ENCODE measurements at regions not wholly inside any gene's neighbourhood (a gene's known extent, or its start where the extent isn't known, plus 50 kb on each side); places are given as distances from the start of the nearest gene placed in this dataset.

GRCh38 chr12:105820429-105821125, 318.2 kb downstream of the NUAK1 start:
- Histone ChIP-seq H3K79me2 (no peaks in the 10 kb centered on the region), H3K27ac (no peak overlapping the region), H3K9me3 (ENCODE audit: control insufficient read depth, low read length) (no peaks in the 10 kb centered on the region), H3K4me2 (ENCODE audit: low read length) (no peak overlapping the region), H3K9ac (no peak overlapping the region), H2AFZ (no peak overlapping the region), H3K4me1 (no peaks in the 10 kb centered on the region), H3K27me3 (ENCODE audit: control insufficient read depth, insufficient read depth, low read length) (no peaks in the 10 kb centered on the region), H3K4me3 (ENCODE audit: low read depth, low read length) (no peak overlapping the region), H3K36me3 (ENCODE audit: control insufficient read depth, insufficient read depth, low read length) (no peaks in the 10 kb centered on the region)
- no peak for TF ChIP-seq CTCF (IDR thresholded peaks at IDR 0.05)

- Histone ChIP-seq H3K4me1 (no peaks in the 10 kb centered on the region), H2AFZ (no peak overlapping the region), H3K9ac (no peak overlapping the region), H3K27ac (no peak overlapping the region), H3K36me3 (ENCODE audit: control insufficient read depth, insufficient read depth, low read length) (no peaks in the 10 kb centered on the region), H3K79me2 (no peaks in the 10 kb centered on the region), H3K4me2 (ENCODE audit: low read length) (no peak overlapping the region), H3K4me3 (ENCODE audit: low read depth, low read length) (no peak overlapping the region), H3K27me3 (ENCODE audit: control insufficient read depth, insufficient read depth, low read length) (no peaks in the 10 kb centered on the region), H3K9me3 (ENCODE audit: control insufficient read depth, low read length) (no peaks in the 10 kb centered on the region)
- TF ChIP-seq CTCF (IDR thresholded peaks at IDR 0.05), result no peak
Observed at GRCh38 chr12:105822131-105823105, 316.3 kb downstream of the NUAK1 start.

GRCh38 chr12:105823810-105824209, 314.9 kb downstream of the NUAK1 start:
- Histone ChIP-seq H3K79me2 (no peaks in the 10 kb centered on the region), H3K9ac (no peak overlapping the region), H3K27me3 (ENCODE audit: control insufficient read depth, insufficient read depth, low read length) (no peaks in the 10 kb centered on the region), H3K27ac (no peak overlapping the region), H3K36me3 (ENCODE audit: control insufficient read depth, insufficient read depth, low read length) (no peaks in the 10 kb centered on the region), H3K9me3 (ENCODE audit: control insufficient read depth, low read length) (no peaks in the 10 kb centered on the region), H2AFZ (no peak overlapping the region), H3K4me3 (ENCODE audit: low read depth, low read length) (no peak overlapping the region), H3K4me2 (ENCODE audit: low read length) (no peak overlapping the region), H3K4me1 (no peaks in the 10 kb centered on the region)
- TF ChIP-seq CTCF (IDR thresholded peaks at IDR 0.05), result no peak

- TF ChIP-seq CTCF (IDR thresholded peaks at IDR 0.05), result no peak
- Histone ChIP-seq H2AFZ (no peak overlapping the region), H3K27me3 (ENCODE audit: control insufficient read depth, insufficient read depth, low read length) (no peaks in the 10 kb centered on the region), H3K27ac (no peak overlapping the region), H3K36me3 (ENCODE audit: control insufficient read depth, insufficient read depth, low read length) (no peaks in the 10 kb centered on the region), H3K4me3 (ENCODE audit: low read depth, low read length) (no peak overlapping the region), H3K79me2 (no peaks in the 10 kb centered on the region), H3K4me2 (ENCODE audit: low read length) (no peak overlapping the region), H3K4me1 (no peaks in the 10 kb centered on the region), H3K9me3 (ENCODE audit: control insufficient read depth, low read length) (no peaks in the 10 kb centered on the region), H3K9ac (no peak overlapping the region)
Observed at GRCh38 chr12:105825141-105825540, 313.6 kb downstream of the NUAK1 start.
